Colonic mucosa (tissue), 4 donors: ENCODE measurements at regions not wholly inside any gene's neighbourhood (a gene's known extent, or its start where the extent isn't known, plus 50 kb on each side); places are given as distances from the start of the nearest gene placed in this dataset.

ENCODE experiments used
- DNase-seq: peaks from one replicate; pipeline ENCODE4 v3.0.0-alpha.2; 2020
- H3K27ac ChIP-seq: fragments of 200-600 bp; one replicate; pipeline ENCODE4 v1.8.0; 2021
- H3K27me3 ChIP-seq: fragments of 200-600 bp; one replicate; pipeline ENCODE4 v1.8.0; 2021
- H3K36me3 ChIP-seq: fragments of 200-600 bp; one replicate; pipeline ENCODE4 v1.8.0; 2021
- H3K4me1 ChIP-seq: fragments of 200-600 bp; one replicate; pipeline ENCODE4 v1.8.0; 2021; ENCODE audit warnings: mild to moderate bottlenecking
- H3K4me3 ChIP-seq: fragments of 200-600 bp; one replicate; pipeline ENCODE4 v1.8.0; 2021
- H3K9ac ChIP-seq, 2 donors: one replicate each; pipeline ENCODE4 v1.7.0; 2013; ENCODE audit warnings: control low read depth in 2 of 2, low read depth in 2 of 2, low read length in 2 of 2
- H3K9me3 ChIP-seq: fragments of 200-600 bp; one replicate; pipeline ENCODE4 v1.8.0; 2021
- intact Hi-C: fragments of 100-400 bp; cut with DNase I; formaldehyde crosslinking; loops from one replicate; pipeline ENCODE4 v1.14.1; 2022
- TF ChIP-seq, protein P1 (sequence below): fragments of 200-600 bp; IDR thresholded peaks from one replicate; pipeline ENCODE4 v1.8.0; 2022; ENCODE audit warnings: antibody characterized with exemption, mild to moderate bottlenecking
- donor health status: healthy.
- donor health status: DM: no; HTN: no; CAD: no.
- donor health status: DM: no; HTN: no; CAD: no.

GRCh38 chr14:105876158-105876557 lies 349.8 kb downstream of the TMEM121 start:
- Histone ChIP-seq H3K27me3 (no peaks in the 10 kb centered on the region), H3K9ac (no peak overlapping the region), H3K36me3 (no peaks in the 10 kb centered on the region), H3K4me3 (no peak overlapping the region), H3K4me1 (no peaks in the 10 kb centered on the region), H3K27ac (no peak overlapping the region), H3K9me3 (no peaks in the 10 kb centered on the region)
- intact Hi-C loops: no loop called here
- TF ChIP-seq, protein P1, sequence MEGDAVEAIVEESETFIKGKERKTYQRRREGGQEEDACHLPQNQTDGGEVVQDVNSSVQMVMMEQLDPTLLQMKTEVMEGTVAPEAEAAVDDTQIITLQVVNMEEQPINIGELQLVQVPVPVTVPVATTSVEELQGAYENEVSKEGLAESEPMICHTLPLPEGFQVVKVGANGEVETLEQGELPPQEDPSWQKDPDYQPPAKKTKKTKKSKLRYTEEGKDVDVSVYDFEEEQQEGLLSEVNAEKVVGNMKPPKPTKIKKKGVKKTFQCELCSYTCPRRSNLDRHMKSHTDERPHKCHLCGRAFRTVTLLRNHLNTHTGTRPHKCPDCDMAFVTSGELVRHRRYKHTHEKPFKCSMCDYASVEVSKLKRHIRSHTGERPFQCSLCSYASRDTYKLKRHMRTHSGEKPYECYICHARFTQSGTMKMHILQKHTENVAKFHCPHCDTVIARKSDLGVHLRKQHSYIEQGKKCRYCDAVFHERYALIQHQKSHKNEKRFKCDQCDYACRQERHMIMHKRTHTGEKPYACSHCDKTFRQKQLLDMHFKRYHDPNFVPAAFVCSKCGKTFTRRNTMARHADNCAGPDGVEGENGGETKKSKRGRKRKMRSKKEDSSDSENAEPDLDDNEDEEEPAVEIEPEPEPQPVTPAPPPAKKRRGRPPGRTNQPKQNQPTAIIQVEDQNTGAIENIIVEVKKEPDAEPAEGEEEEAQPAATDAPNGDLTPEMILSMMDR: no peak
- DNase-seq: no peak

- Histone ChIP-seq H3K27ac (no peak overlapping the region), H3K9ac (no peak overlapping the region), H3K36me3 (no peaks in the 10 kb centered on the region), H3K4me1 (no peaks in the 10 kb centered on the region), H3K4me3 (no peak overlapping the region), H3K27me3 (no peaks in the 10 kb centered on the region), H3K9me3 (no peaks in the 10 kb centered on the region)
- intact Hi-C loops: no loop called here
- TF ChIP-seq, protein P1: no peak
- no peak for DNase-seq
These were observed 350.4 kb downstream of the TMEM121 start for GRCh38 chr14:105876829-105877228.

GRCh38 chr14:105877645-105878044 lies 351.3 kb downstream of the TMEM121 start:
- no peak overlapping the region for H3K4me3 ChIP-seq
- TF ChIP-seq, protein P1: no peak
- H3K9ac ChIP-seq: no peak overlapping the region
- no peak for DNase-seq
- H3K27me3 ChIP-seq: no peaks in the 10 kb centered on the region
- intact Hi-C loops: no loop called here
- no peaks in the 10 kb centered on the region for H3K36me3 ChIP-seq
- H3K9me3 ChIP-seq: no peaks in the 10 kb centered on the region
- no peaks in the 10 kb centered on the region for H3K4me1 ChIP-seq
- no peak overlapping the region for H3K27ac ChIP-seq

- H3K4me3 ChIP-seq: no peak overlapping the region
- no peak overlapping the region for H3K27ac ChIP-seq
- TF ChIP-seq, protein P1: no peak
- no peak overlapping the region for H3K9ac ChIP-seq
- no peaks in the 10 kb centered on the region for H3K4me1 ChIP-seq
- DNase-seq: no peak
- intact Hi-C loops: no loop called here
- no peaks in the 10 kb centered on the region for H3K36me3 ChIP-seq
- H3K9me3 ChIP-seq: no peaks in the 10 kb centered on the region
- no peaks in the 10 kb centered on the region for H3K27me3 ChIP-seq
These were observed 351.7 kb downstream of the TMEM121 start for GRCh38 chr14:105878125-105878524.

- no peak for DNase-seq
- Histone ChIP-seq H3K4me1 (no peaks in the 10 kb centered on the region), H3K9ac (no peak overlapping the region), H3K4me3 (no peak overlapping the region), H3K27ac (no peak overlapping the region), H3K36me3 (no peaks in the 10 kb centered on the region), H3K9me3 (no peaks in the 10 kb centered on the region), H3K27me3 (no peaks in the 10 kb centered on the region)
- TF ChIP-seq, protein P1: no peak
- intact Hi-C loops: no loop called here
These were observed 352.2 kb downstream of the TMEM121 start for GRCh38 chr14:105878554-105878953.

GRCh38 chr14:105879503-105879866 lies 353.1 kb downstream of the TMEM121 start:
- no peak overlapping the region for H3K27ac ChIP-seq
- no peak for DNase-seq

More at GRCh38 chr14:105879503-105879866, 353.1 kb downstream of the TMEM121 start:
- intact Hi-C loops: no loop called here
- Histone ChIP-seq H3K27me3 (no peaks in the 10 kb centered on the region), H3K4me3 (no peak overlapping the region), H3K36me3 (no peaks in the 10 kb centered on the region), H3K9ac (no peak overlapping the region), H3K9me3 (no peaks in the 10 kb centered on the region), H3K4me1 (no peaks in the 10 kb centered on the region)
- TF ChIP-seq, protein P1: no peak
